ENCODE measurements at regions not wholly inside any gene's neighbourhood (a gene's known extent, or its start where the extent isn't known, plus 50 kb on each side); places are given as distances from the start of the nearest gene placed in this dataset.

DNA sequence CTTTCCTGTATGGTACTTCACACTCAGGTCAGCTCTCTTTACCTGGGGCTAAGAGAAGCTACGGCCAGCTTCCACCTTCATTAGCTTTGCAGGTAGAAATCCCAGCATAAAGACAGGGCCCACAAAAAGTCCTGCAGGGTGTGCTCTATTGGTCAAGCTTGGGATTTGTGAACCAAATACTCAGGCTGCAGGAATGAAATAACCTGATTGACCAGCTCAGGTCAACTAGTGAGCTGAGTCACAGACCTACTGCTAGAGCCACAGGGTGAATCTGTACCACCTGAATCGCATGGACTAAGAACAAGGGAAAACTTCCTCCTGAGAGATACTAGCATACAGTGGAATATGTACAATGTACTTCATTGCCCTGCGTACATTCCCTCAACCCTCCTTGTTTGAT lies 172.2 kb downstream of the HHIP start:
- H2BK12ac ChIP-seq (ENCODE audit: low read depth, low read length), result no peak overlapping the region
- H3K36me3 ChIP-seq (ENCODE audit: control insufficient read depth in 2 of 4, insufficient read depth in 4 of 4, low read length in 3 of 4), result no peaks in the 10 kb centered on the region
- 90% methylated on average over 3 of the region's 3 CpGs; no CpG with 5 or more reads in 1 of the 2 experiments for WGBS, 2 experiments (ENCODE audit: extremely low coverage in 1 of 2, insufficient coverage in 1 of 2, insufficient read length in 1 of 2, insufficient replicate concordance in 2 of 2, low coverage in 1 of 2, low lambda C conversion rate in 2 of 2, missing lambda C conversion rate in 1 of 2)
- no peak overlapping the region for H3K4ac ChIP-seq (replicated peaks; ENCODE audit: insufficient read length, low read depth, low read length)
- no peaks in the 10 kb centered on the region for H3K27me3 ChIP-seq (replicated peaks in 1 of 4; ENCODE audit: control insufficient read depth in 3 of 4, extremely low read depth in 1 of 4, insufficient read depth in 3 of 4, low read length in 3 of 4)
- H2BK20ac ChIP-seq (ENCODE audit: low read length), result no peak overlapping the region
- H3K23me2 ChIP-seq (ENCODE audit: low read depth, low read length), result no peaks in the 10 kb centered on the region
- no peaks in the 10 kb centered on the region for H3K79me2 ChIP-seq (ENCODE audit: control insufficient read depth in 1 of 2, insufficient read depth in 2 of 2, low read length in 2 of 2)
- no peak for FAIRE-seq
- H3K14ac ChIP-seq (ENCODE audit: insufficient read length), result no peak overlapping the region
- H3K4me3 ChIP-seq (ENCODE audit: extremely low read depth in 1 of 4, insufficient read depth in 2 of 4, low read depth in 3 of 4, low read length in 4 of 4), result no peak overlapping the region
- no peak overlapping the region for H2AK5ac ChIP-seq (ENCODE audit: low read depth, low read length)
- H2AFZ ChIP-seq (ENCODE audit: low read length), result no peak overlapping the region
- POLR2A ChIA-PET (ENCODE audit: partially characterized antibody), result no interaction called here
- no peaks in the 10 kb centered on the region for H3K4me1 ChIP-seq (replicated peaks in 1 of 4; ENCODE audit: control insufficient read depth in 3 of 4, insufficient read depth in 4 of 4, low read length in 3 of 4)
- DNase-seq (ENCODE audit: low read depth in 1 of 2, low spot score in 2 of 2), result no peak
- no peak overlapping the region for H2BK5ac ChIP-seq (ENCODE audit: low read depth, low read length)
- no peaks in the 10 kb centered on the region for H3K79me1 ChIP-seq (ENCODE audit: low read depth, low read length)
- CTCF ChIA-PET (ENCODE audit: partially characterized antibody), result no interaction called here
- no peak overlapping the region for H4K8ac ChIP-seq (ENCODE audit: extremely low read depth, insufficient read depth, low read length)
- H3K27ac ChIP-seq (ENCODE audit: low read depth, low read length), result no peak overlapping the region
- no peaks in the 10 kb centered on the region for H3K9me3 ChIP-seq (ENCODE audit: insufficient read depth in 2 of 2, low read depth in 1 of 2, low read length in 1 of 2)
- H3K23ac ChIP-seq (ENCODE audit: insufficient read length), result no peak overlapping the region
- H3K18ac ChIP-seq (ENCODE audit: extremely low read depth, low read length), result no peak overlapping the region
- H4K91ac ChIP-seq (replicated peaks; ENCODE audit: insufficient read length, low read length), result no peak overlapping the region
- H4K20me1 ChIP-seq (replicated peaks in 1 of 2; ENCODE audit: control insufficient read depth in 1 of 2, insufficient read depth in 2 of 2, low read length in 2 of 2), result no peaks in the 10 kb centered on the region
- no peak overlapping the region for H3K4me2 ChIP-seq (ENCODE audit: insufficient read depth in 1 of 2, low read depth in 2 of 2, low read length in 2 of 2)
- no peak overlapping the region for H2BK15ac ChIP-seq (ENCODE audit: low read length)
- no peak overlapping the region for H3K9ac ChIP-seq (replicated peaks in 1 of 4; ENCODE audit: extremely low read depth in 1 of 4, low read depth in 3 of 4, low read length in 3 of 4)
- no peak overlapping the region for H3K56ac ChIP-seq (replicated peaks; ENCODE audit: insufficient read length, low read depth, low read length)
- H2BK120ac ChIP-seq (replicated peaks; ENCODE audit: low read depth, low read length), result no peak overlapping the region
- no peak overlapping the region for H4K5ac ChIP-seq (ENCODE audit: insufficient read length, low read depth, low read length)
- TF ChIP-seq ATF2 (IDR thresholded peaks at IDR 0.05; ENCODE audit: low read length) (no peak), SAP30 (IDR thresholded peaks at IDR 0.05; ENCODE audit: insufficient read depth, insufficient replicate concordance, low read length) (no peak), CBX8 (IDR thresholded peaks at IDR 0.05; ENCODE audit: borderline replicate concordance, low read depth, low read length) (no peak), CEBPB (IDR thresholded peaks at IDR 0.05; ENCODE audit: low read depth, low read length) (no peak), TAF7 (optimal IDR thresholded peaks at IDR 0.05; ENCODE audit: borderline replicate concordance, low read depth, low read length) (no peak), KDM5A (IDR thresholded peaks at IDR 0.05; ENCODE audit: low read length) (no peak), POLR2AphosphoS5 (IDR thresholded peaks at IDR 0.05; ENCODE audit: low read depth, low read length) (no peak), TEAD4 (IDR thresholded peaks at IDR 0.05; ENCODE audit: low read depth, low read length) (no peak), BRCA1 (IDR thresholded peaks at IDR 0.05; ENCODE audit: low read depth, low read length) (no peak), CHD2 (IDR thresholded peaks at IDR 0.05; ENCODE audit: low read length) (no peak), CBX5 (IDR thresholded peaks at IDR 0.05; ENCODE audit: low read depth, low read length) (no peak), EP300 (IDR thresholded peaks at IDR 0.05; ENCODE audit: borderline replicate concordance in 1 of 2, low read depth in 2 of 2, low read length in 2 of 2) (no peak), GTF2F1 (IDR thresholded peaks at IDR 0.05; ENCODE audit: borderline replicate concordance, low read depth, low read length) (no peak), POU5F1 (IDR thresholded peaks at IDR 0.05; ENCODE audit: low read depth, low read length) (no peak), SP1 (IDR thresholded peaks at IDR 0.05; ENCODE audit: low read depth, low read length) (no peak)
